D721Med (cell line): ENCODE measurements at regions not wholly inside any gene's neighbourhood (a gene's known extent, or its start where the extent isn't known, plus 50 kb on each side); places are given as distances from the start of the nearest gene placed in this dataset.

Experiments
- DNase-seq: peaks from one replicate; pipeline ENCODE4 v3.0.0; 2011; ENCODE audit warnings: low spot score; ENCODE audit not compliant: insufficient read length
- FAIRE-seq: peaks from 2 replicates; lab custom pipeline; 2011; peaks lifted over from hg19 to GRCh38; lab: Jason Lieb, UNC
- TF ChIP-seq, protein P1 (sequence below): IDR thresholded peaks from 2 replicates; pipeline ENCODE4 v1.5.1; 2012; ENCODE audit warnings: mild to moderate bottlenecking, control low read depth; ENCODE audit not compliant: insufficient read depth; ENCODE audit errors: missing control alignments

DNA sequence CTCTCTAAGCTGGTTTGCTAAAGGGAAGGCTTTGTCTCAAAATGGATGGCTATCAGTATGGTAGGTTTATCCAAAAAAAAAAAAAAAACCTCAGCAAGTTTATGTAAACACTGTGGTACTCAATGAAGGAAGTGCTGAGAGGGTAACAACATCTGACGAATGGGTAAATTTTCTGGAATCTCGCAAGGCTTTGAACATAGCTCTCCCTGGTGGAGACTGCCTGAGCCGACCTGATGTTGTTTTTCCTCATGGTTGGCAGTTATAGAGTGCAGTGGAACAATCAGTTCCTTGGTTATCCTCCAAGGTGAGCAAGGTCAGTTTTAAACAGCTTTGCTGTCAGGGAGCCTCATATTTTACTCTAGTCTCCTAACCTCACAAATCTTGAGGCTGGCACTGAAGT, 94.6 kb downstream of the ZPLD1 start:
- no peak for DNase-seq
- no peak for FAIRE-seq
- TF ChIP-seq, protein P1, sequence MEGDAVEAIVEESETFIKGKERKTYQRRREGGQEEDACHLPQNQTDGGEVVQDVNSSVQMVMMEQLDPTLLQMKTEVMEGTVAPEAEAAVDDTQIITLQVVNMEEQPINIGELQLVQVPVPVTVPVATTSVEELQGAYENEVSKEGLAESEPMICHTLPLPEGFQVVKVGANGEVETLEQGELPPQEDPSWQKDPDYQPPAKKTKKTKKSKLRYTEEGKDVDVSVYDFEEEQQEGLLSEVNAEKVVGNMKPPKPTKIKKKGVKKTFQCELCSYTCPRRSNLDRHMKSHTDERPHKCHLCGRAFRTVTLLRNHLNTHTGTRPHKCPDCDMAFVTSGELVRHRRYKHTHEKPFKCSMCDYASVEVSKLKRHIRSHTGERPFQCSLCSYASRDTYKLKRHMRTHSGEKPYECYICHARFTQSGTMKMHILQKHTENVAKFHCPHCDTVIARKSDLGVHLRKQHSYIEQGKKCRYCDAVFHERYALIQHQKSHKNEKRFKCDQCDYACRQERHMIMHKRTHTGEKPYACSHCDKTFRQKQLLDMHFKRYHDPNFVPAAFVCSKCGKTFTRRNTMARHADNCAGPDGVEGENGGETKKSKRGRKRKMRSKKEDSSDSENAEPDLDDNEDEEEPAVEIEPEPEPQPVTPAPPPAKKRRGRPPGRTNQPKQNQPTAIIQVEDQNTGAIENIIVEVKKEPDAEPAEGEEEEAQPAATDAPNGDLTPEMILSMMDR = peak; percentile 49

DNA sequence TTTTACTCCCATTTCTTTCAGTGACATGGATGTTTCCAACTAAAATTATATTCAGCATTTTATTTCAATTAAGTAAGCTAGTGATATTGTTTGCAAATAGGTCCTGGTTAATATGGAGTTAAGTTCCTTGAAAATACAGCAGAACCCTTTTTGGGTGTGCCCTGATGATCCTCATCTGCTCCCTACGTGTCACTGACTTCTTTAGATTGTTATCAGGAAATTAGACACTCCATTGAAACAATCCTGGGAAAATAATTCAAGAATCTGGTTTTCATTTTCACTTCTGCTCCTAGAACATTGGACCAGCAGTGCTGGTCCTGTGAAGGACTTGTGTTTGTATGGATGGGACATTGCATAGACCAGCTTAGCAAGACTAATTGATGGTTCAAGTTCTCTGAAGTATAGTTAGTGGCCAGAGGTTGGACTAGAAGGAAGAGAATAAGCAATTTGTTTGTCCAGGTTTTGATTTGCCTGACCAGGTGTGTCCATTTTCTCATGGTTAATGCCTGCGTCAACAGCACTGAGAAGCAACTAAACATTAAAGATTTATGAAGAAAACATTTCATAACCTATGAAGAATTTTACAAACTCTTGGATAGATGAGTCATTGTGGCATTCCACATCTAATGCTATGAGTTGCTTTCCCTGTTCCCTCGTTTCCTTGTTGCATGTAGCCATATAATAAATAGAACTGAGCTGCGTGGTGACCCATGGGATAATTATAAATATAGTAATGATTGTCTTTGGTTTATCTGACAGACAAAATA, 95.8 kb downstream of the ZPLD1 start:
- no peak for FAIRE-seq
- no peak for DNase-seq
- TF ChIP-seq, protein P1 = no peak

DNA sequence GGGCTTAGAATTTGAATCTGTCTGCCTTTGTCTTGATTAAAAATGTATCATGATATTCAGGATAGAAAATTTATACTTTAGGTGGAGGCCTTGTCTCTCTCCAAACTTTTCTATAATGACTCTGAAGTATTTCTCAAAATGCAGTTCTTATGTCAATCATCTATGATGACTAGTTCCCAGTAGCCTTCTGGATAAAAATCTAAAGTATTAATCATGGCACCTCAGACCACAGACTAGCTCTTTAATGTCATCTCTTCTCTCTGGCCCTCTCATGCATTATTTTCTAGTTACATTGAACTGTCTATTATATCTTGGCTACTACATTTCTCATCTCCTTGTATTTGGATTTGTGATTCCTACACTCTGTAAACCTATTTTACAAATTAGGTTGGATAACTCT, 96.9 kb downstream of the ZPLD1 start:
- DNase-seq (no peak), FAIRE-seq (no peak)
- TF ChIP-seq, protein P1 = no peak

DNA sequence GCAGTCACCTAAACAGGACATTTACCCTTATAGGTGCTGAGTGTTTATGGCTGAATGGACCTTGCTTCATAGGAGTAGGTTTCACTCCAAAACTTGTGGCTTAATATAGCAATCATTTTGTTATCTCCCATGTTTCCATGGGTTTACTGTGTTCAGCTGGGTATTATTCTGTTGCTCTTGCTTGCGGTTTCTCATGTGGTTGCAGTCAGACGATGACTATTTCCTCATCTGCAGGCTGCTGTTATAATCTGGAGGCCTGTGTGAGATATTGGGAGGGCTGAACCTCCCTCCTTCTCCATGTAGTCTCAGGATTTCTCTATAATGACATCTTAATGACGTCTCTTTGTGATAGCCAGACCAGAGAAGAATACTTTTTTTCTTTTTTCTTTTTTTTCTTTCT, 98.1 kb downstream of the ZPLD1 start:
- DNase-seq (no peak), FAIRE-seq (no peak)
- TF ChIP-seq, protein P1 = no peak

DNA sequence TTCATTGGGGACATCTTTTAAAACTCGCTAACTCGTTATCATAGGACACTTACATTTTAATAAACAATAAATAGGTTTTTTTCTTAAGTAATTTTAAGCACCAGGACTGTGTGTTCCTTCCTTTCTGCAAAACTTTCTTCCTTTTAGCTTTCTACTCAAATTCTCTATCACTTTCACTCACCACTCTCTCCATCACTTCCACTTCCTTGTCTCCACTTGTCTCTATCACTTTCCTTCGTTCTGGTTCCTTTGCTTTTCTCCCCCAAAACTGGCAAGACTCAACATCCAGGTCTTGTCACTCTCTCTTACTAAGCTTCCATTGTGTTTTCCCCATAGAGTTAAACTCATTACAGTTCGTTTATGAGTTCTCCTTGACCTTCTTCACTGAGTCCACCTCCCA, 99.0 kb downstream of the ZPLD1 start:
- TF ChIP-seq, protein P1 = no peak
- no peak for FAIRE-seq
- DNase-seq = no peak

DNA sequence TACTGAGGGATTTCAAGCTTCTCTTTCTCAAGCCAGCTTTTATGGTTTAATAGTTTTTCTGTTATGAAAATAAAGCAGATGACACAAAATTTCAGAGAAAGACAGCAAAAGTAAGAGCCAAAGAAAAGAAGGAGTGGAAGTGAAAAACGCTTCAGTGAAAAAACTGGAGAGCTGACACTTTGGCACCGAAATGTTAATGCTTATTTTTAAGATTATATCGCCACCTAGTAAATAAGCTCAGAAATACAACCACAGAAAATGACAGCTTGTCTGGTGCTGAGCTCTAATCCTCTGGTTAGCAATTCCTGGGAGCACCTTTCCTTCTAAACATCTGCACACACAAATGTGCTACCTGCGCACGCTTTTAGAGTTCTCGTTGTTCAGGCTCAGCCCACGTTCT, 101.6 kb downstream of the ZPLD1 start:
- FAIRE-seq = no peak
- TF ChIP-seq, protein P1 = peak; percentile 57
- DNase-seq = no peak

DNA sequence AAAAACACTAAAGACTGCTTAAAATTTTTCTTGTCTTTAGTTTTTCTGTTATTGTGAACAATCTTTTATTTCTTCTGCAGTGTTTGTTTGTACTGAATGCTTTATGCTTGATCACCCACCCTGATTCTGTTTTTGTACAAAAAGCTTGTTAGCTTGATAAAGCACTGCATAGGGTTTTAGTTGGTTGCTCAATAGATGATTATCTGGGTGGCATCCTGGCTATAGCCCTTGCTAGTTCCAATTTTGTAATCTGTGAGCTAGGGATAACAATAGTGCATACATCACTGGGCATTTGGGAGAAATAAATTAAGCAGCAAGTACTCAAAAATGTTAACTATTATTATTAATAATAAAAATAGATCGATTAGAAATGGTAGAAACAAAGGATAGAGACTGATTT, 102.3 kb downstream of the ZPLD1 start:
- FAIRE-seq = no peak
- DNase-seq = no peak
- TF ChIP-seq, protein P1 = no peak
